Neutrophil (primary cell): ENCODE measurements at regions not wholly inside any gene's neighbourhood (a gene's known extent, or its start where the extent isn't known, plus 50 kb on each side); places are given as distances from the start of the nearest gene placed in this dataset.

Source experiments
- H3K27ac ChIP-seq: fragments of 200-600 bp; sonication (generic); 2 replicates; pipeline ENCODE4 v1.5.1; 2016; ENCODE audit warnings: mild to moderate bottlenecking, moderate library complexity
- H3K27me3 ChIP-seq: fragments of 200-600 bp; sonication (generic); 2 replicates; pipeline ENCODE4 v1.6.0; 2016; ENCODE audit warnings: mild to moderate bottlenecking
- H3K36me3 ChIP-seq: fragments of 200-600 bp; sonication (generic); 2 replicates; pipeline ENCODE4 v1.5.1; 2017
- H3K4me1 ChIP-seq, 2 experiments: fragments of 200-600 bp in 1 of 2; sonication (generic) in 1 of 2; 1 replicate in 1 of 2; 2 replicates in 1 of 2; pipeline versions ENCODE4 v1.5.1 to v1.6.1; 2013 to 2016; ENCODE audit warnings: low read depth in 1 of 2, low read length in 1 of 2, mild to moderate bottlenecking in 1 of 2, moderate library complexity in 1 of 2; ENCODE audit not compliant: control insufficient read depth in 1 of 2, insufficient read depth in 1 of 2
- H3K4me3 ChIP-seq, 2 experiments: fragments of 200-600 bp in 1 of 2; sonication (generic) in 1 of 2; 1 replicate in 1 of 2; 2 replicates in 1 of 2; pipeline ENCODE4 v1.5.1; 2013 to 2016; ENCODE audit warnings: low read depth in 1 of 2, low read length in 1 of 2, mild to moderate bottlenecking in 1 of 2, moderate library complexity in 1 of 2
- H3K9me3 ChIP-seq: fragments of 200-600 bp; sonication (generic); 2 replicates; pipeline ENCODE4 v1.5.1; 2016
- CTCF ChIP-seq: fragments of 200-600 bp; sonication (generic); IDR thresholded peaks from 2 replicates; pipeline ENCODE4 v1.5.1; 2016; ENCODE audit warnings: antibody characterized with exemption

GRCh38 chr4:104896660-104897645, 249.7 kb upstream of the TET2 start:
- H3K4me1 ChIP-seq: no peaks in the 10 kb centered on the region
- no peak for TF ChIP-seq CTCF
- no peaks in the 10 kb centered on the region for H3K36me3 ChIP-seq
- H3K27ac ChIP-seq: no peak overlapping the region
- H3K9me3 ChIP-seq: no peaks in the 10 kb centered on the region
- no peaks in the 10 kb centered on the region for H3K27me3 ChIP-seq
- no peak overlapping the region for H3K4me3 ChIP-seq

- Histone ChIP-seq H3K9me3 (no peaks in the 10 kb centered on the region), H3K36me3 (no peaks in the 10 kb centered on the region), H3K4me3 (no peak overlapping the region), H3K27me3 (no peaks in the 10 kb centered on the region), H3K4me1 (peaks cover 3% of the 10 kb centered on the region in 2 experiments), H3K27ac (no peak overlapping the region)
- no peak for TF ChIP-seq CTCF
These were observed 246.8 kb upstream of the TET2 start for GRCh38 chr4:104899863-104900262.

GRCh38 chr4:104901438-104901837, 245.2 kb upstream of the TET2 start:
- no peak overlapping the region for H3K27ac ChIP-seq
- peaks cover 8 to 11% of the 10 kb centered on the region in 2 experiments for H3K4me1 ChIP-seq
- H3K9me3 ChIP-seq: no peaks in the 10 kb centered on the region
- TF ChIP-seq CTCF: no peak
- no peaks in the 10 kb centered on the region for H3K27me3 ChIP-seq
- H3K36me3 ChIP-seq: no peaks in the 10 kb centered on the region
- H3K4me3 ChIP-seq: no peak overlapping the region

- no peaks in the 10 kb centered on the region for H3K36me3 ChIP-seq
- H3K4me3 ChIP-seq: no peak overlapping the region
- no peak for TF ChIP-seq CTCF
- no peak overlapping the region for H3K27ac ChIP-seq
- H3K27me3 ChIP-seq: no peaks in the 10 kb centered on the region
- peaks cover 8 to 11% of the 10 kb centered on the region in 2 experiments for H3K4me1 ChIP-seq
- H3K9me3 ChIP-seq: no peaks in the 10 kb centered on the region
These were observed 244.6 kb upstream of the TET2 start for GRCh38 chr4:104901961-104902605.

GRCh38 chr4:104905065-104905464, 241.6 kb upstream of the TET2 start:
- Histone ChIP-seq H3K4me3 (no peak overlapping the region), H3K4me1 (peaks cover 14 to 19% of the 10 kb centered on the region in 2 experiments), H3K9me3 (no peaks in the 10 kb centered on the region), H3K27me3 (no peaks in the 10 kb centered on the region), H3K36me3 (no peaks in the 10 kb centered on the region), H3K27ac (no peak overlapping the region)
- no peak for TF ChIP-seq CTCF
